HG03520 (cell line): ENCODE measurements at regions not wholly inside any gene's neighbourhood (a gene's known extent, or its start where the extent isn't known, plus 50 kb on each side); places are given as distances from the start of the nearest gene placed in this dataset.
"Not testable (repeated sequence)": the region's sequence is repeated elsewhere in the genome, so short reads cannot be mapped to it uniquely, and the experiment has no call there.

Experiments used
- ATAC-seq: cut with Tn5 transposase; IDR thresholded peaks from one replicate; pipeline ENCODE4 v1.9.1; 2021; ENCODE audit warnings: mild to moderate bottlenecking, moderate library complexity; ENCODE audit not compliant: unreplicated experiment

DNA sequence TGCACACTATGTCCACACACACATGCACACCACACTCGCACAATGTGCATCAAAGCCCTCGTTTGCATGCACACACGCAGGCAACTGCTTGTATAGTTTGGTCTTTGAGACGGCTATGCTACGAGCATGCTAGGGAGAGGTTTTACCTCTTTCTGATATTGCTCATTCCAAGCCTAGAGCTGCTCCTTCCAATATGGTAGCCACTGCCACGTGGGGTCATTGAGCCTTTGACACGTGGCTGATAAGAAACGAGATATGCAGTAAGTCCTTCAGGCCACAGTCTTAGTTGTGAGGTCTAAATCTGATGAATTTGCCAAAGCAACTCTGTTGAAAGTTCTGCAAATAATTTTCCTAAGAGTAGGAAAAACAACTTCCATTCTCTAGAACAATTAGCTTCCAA is 204.4 kb downstream of the KLF6 start:
- ATAC-seq = no peak

GRCh38 chr10:3579845-3580244 is 205.2 kb downstream of the KLF6 start:
- ATAC-seq = no peak

DNA sequence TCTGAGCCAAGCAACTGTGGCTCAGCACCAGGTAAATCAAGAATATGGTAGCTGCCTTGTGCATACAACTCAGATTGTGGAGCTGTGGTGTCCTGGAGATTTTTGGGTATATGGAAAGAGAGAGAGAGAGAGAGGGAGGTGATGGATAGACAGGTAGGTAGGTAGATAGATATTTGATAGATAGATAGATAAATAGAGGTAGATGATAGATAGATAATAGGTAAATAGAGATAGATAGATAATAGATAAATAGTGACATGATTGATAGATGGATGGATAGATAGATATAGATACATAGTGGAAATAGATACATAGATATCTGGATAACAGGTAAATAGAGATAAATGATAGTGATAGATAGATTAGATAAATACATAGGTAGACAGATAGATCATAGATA is 206.3 kb downstream of the KLF6 start:
- ATAC-seq = no peak

DNA sequence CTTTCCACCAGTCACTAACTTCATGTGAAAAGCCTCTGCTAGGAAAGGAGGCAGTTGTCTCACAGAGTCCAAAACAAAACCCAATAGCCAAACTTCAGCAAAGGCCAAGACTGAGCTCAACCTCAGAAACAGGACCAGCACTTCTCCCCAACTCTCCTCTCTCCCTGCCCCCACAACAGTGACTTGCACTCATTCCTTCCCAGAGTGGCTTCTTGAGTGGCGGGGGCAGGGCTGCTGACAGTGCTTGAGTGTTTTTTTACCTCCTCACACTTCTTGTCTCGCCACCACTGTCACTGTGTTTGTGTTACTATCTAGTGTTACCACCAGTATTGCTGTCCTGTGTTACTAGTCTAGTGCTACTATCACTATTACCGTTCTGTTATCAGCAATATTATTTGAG is 206.8 kb downstream of the KLF6 start:
- no peak for ATAC-seq

DNA sequence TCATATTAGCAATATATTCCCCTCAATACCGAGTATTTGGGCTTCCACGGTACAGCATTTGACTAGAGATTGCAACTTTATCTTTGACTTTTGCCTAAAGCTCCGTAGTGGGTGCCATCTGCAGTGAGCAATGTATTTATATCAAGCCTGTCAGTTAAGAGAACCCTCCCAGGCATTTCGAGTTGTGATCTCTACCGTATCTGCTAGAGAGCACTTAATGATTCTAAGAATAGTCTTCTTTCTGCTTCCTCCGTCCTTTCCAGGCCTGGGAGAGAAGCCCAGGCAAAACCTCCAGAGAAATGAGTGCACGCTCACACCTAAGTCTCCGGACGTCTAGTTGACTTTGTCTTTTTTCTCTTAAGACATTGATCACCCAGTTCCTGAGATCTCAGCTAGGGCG is 210.6 kb downstream of the KLF6 start:
- no peak for ATAC-seq

DNA sequence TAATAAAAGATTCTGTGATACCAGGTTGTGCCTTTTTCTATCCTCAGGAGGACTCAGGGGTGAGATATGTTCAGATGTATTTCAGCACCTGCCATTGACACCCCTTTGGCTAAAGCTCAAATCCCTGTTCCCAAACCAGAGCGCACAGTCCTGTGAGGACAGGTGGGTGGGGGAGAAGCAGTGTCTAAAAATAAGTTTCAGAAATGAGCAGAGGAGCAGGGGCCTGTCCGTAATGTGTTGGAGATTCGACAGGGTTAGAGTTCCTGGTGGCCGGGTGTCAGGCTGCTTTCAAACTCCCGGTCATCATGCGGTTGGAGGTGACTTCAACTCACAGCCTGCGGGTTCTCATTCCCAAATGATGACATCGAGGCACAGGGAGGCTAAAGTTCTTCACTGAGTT is 211.5 kb downstream of the KLF6 start:
- no peak for ATAC-seq

DNA sequence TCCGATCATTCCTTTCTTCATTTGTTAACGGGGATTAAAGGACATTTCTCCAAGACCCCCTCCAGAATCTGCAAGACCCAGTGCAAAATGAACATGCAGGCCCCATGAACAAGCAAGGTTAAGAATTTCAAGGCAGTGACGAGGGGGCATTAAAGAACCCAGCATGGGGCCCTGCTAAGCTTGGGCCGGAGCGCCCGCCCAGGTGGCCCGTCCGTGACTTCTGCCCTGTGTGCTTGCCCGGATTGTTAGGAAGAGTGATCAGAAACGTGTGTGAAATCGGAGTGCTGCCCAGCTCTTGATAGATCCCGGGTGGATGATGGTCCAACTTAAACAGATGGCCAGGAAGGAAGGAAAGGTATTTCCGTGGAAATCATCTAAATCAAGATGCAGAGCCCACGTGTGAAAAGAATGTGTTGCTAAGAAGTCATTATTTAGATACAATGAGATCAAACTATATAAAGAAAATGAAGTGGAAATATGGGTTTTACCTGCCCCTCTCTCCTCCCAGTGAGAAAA is 213.6 kb downstream of the KLF6 start:
- no peak for ATAC-seq

DNA sequence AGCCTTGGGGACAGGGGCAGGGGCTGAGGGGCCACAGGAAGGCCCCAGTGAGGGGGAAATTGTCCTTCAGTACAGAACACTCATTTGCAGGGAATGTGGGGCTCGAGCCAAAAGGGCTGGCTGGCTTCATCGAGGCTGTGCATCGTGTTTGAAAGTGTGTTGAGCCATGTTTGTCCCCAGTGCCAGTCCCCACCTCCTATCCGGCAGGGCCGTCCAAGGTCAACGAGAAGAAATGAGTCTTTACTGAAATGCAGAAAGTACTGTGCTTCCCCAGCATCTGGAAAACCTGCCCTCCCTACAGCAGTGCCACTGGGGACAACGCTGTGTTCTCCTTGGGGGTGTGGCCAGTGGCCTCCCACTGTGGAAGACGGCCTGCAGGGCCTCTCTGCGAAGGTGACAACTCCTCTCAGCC is 214.1 kb downstream of the KLF6 start:
- no peak for ATAC-seq

DNA sequence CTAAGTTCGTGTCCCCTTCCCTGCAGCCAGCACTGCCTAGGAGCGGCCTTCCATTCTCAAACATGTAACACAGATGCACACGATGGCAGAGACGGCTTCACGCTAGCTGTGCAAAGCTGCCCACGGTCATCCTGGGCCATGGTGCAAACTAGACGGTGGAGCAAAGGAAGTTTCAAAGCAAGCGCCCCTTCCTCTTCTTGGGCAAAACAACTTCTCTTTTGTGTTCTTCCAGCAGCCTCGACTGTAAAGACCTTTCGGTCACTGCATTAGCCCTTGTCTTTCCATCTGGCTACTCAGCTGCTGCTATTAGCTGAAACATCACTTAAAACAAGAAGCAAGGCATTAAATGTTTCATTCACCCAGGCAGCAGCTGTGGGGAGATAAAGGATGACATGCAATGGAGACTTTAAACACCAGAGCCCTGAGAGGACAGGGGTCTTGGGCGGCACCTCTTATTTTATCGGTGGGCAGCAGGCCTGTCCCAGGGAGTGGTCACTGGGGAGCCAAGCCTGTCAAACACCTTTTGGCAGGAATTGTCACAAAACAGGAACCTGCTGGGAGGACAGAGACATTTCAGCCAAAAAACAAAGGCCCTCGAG is 214.8 kb downstream of the KLF6 start:
- ATAC-seq = no peak

DNA sequence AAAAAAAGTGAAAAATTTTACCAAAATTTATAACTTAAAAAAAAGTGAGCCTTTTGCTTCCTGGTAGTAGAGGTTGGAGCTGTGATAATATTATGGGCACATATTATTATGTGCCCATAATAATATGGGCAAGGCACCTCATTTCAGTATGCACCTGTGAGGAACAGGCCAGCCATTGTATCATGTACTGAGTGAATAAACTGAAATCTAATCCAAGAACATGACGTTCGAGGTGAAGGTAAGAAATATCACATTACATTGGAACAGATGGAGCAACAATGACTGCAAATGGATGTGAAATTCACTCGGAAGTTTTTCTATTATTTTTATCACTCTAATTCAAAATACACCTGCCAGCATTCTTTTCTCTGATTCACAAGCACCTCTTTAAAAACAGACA is 216.0 kb downstream of the KLF6 start:
- ATAC-seq = no peak

DNA sequence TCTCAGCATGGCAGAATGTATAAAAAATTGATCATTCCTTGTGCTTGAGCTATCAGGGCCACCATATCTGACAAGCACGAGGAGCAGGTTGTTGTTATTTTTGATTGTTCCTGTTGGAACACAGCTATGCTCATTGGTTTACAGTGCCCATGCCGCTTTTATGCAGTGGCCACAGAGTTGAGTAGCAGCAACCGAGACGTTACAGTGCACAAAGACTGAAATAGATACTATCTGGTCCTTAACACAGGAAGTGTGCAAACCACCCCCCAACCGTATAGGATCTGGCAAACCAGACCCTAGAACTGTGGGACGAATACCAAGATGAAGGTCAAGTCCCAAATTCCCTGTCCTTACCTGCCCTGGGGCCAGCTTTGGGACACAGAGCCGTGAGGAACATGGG is 216.6 kb downstream of the KLF6 start:
- ATAC-seq = no peak

GRCh38 chr10:3567291-3567963 is 217.6 kb downstream of the KLF6 start:
- no peak for ATAC-seq

DNA sequence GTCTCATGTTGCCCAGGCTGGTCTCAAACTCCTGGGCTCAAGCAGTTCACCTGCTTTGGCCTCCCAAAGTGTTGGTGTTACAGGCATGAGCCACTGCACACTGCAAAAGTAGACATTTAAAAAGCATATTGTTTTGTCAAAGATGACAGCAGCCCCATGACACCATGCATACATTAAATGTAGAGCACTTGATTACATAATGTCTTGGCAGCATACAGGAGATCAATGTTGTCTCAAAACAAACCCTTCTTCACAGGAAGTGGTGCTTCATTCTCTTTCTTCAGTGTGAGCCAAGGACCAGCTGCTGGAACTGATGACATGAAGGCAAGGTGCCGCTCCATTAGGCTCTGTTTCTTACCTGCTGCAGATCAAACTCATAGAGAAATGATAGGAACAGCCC is 218.4 kb downstream of the KLF6 start:
- ATAC-seq = no peak

GRCh38 chr10:3564346-3565002 is 220.5 kb downstream of the KLF6 start:
- no peak for ATAC-seq

DNA sequence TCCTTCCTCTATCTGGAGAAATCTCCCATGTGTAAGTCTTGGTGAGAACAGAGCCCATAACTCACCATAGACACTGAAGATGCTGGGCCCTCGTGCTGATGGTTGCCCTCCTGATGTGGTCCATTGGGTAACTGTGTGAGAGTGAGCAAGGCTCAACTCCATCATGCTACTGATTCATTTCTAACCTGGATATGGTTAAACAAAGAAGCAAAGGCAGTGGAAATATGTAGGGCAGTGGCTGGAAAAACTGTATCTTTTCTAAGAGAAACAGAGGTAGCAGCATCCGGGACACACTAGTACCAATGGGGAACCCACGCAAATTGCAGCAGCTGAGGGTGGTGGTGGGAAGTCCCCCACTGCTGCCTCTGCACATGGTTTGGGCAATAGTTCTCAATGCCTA is 221.7 kb downstream of the KLF6 start:
- no peak for ATAC-seq

GRCh38 chr10:3560628-3561027 is 224.4 kb downstream of the KLF6 start:
- not testable (repeated sequence) for ATAC-seq

DNA sequence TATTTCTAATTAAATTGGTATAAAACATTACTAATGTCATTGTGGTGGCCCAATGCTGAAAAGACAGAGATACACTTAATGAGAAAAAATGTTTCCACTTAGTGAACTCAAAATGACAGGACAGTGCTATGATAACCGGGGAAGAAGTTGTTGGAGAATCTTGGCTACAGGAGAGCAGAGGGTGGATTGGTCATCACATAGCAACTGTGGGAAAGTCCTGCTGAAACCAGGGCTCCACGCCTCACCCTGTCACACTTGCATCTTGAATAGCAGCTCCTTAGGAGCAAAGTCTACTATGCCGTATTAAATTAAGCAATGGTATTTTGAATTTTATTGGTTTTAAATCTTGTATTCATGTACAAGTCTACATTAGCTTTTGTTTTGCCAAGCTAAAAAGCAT is 225.5 kb downstream of the KLF6 start:
- ATAC-seq = no peak

DNA sequence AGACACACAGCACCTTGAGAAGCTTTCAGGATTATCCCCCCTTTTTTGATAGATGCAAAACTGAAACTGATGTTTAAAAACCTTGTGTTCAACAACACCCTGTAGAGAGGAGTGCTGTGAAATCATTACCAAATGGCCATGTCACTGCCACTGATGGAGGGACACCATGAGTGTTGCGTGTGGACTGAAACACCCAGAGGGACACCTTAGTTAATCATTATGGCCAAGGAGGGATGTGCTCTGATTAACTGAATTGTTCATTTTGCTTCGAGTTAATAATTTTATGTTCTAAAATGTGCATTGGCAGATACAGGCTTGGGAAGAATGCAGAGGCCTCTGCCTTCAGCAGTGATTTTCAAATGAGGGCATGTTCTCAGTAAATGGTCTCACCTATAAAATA is 226.0 kb downstream of the KLF6 start:
- ATAC-seq = no peak

GRCh38 chr10:3556191-3557017 is 228.6 kb downstream of the KLF6 start:
- ATAC-seq = not testable (repeated sequence)

DNA sequence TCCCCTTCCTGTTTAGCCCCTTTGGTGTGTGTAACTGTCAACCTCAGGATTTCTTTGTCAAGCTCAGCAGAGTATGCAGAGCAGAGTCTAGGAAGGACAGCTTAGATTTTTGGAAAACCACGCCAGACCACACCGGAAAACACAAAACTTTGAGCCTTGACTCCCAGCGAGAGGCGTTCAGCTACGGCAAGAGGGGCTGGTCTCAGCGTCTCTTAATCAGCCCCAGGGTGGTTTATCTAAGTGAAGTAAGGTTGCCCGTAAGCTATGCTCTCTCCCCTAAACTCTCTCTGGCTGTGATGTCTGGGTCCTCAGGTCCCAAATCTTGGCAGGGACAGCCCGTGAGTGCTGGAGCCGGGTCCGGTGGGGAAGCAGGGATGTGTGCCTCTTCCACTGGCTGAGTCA is 230.9 kb downstream of the KLF6 start:
- no peak for ATAC-seq

GRCh38 chr10:3552281-3552680 is 232.7 kb downstream of the KLF6 start:
- no peak for ATAC-seq
